Muscle of leg (tissue), 3 donors: ENCODE measurements at regions not wholly inside any gene's neighbourhood (a gene's known extent, or its start where the extent isn't known, plus 50 kb on each side); places are given as distances from the start of the nearest gene placed in this dataset.

ENCODE experiments used
- DNase-seq: peaks from one replicate; pipeline ENCODE4 v3.0.0; 2013
- H3K27ac ChIP-seq: one replicate; pipeline ENCODE4 v1.5.1; 2013; ENCODE audit warnings: mild to moderate bottlenecking, low read length, control low read depth
- H3K27me3 ChIP-seq: one replicate; pipeline ENCODE4 v1.6.1; 2013; ENCODE audit warnings: low read length; ENCODE audit not compliant: control insufficient read depth, insufficient read depth
- H3K36me3 ChIP-seq: one replicate; pipeline ENCODE4 v1.6.1; 2013; ENCODE audit warnings: low read length; ENCODE audit not compliant: control insufficient read depth, insufficient read depth
- H3K4me1 ChIP-seq: one replicate; pipeline ENCODE4 v1.6.1; 2013; ENCODE audit warnings: low read length; ENCODE audit not compliant: control insufficient read depth, insufficient read depth
- H3K4me3 ChIP-seq: one replicate; pipeline ENCODE4 v1.5.1; 2013; ENCODE audit warnings: low read length, control low read depth
- H3K9me3 ChIP-seq: replicated peaks from 2 replicates; pipeline ENCODE4 v1.6.1; 2013; ENCODE audit warnings: low read depth, low read length; ENCODE audit not compliant: control insufficient read depth
- WGBS: methylation state at CpG from one replicate; pipeline ENCODE4 v1.1.5; 2013; ENCODE audit warnings: missing lambda C conversion rate; ENCODE audit not compliant: insufficient coverage; 5-methylcytosine and 5-hydroxymethylcytosine counted together

DNA sequence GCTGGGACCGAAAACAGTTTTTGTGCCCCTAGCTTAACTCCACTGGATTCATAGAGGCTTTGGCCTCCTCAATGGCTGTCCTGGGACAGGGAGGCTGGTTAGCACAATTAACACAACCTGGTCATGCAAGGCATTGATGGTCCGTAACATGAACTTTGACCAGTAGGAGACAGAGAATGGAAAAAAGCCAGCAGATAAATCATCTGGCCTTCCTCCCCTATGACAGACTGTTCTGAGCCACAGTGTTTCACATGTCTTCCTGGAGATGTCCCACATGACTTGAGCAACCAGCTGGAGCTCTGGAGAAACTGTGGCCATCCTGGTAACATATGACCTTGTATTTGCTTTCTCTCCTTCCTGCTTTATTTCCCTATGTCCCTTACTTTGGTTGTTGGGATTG, 244.2 kb downstream of the UQCRFS1 start:
- Histone ChIP-seq H3K36me3 (no peaks in the 10 kb centered on the region), H3K27me3 (no peaks in the 10 kb centered on the region), H3K9me3 (no peaks in the 10 kb centered on the region), H3K4me1 (peaks cover 3% of the 10 kb centered on the region), H3K4me3 (no peak overlapping the region), H3K27ac (no peak overlapping the region)
- WGBS: 95% methylated on average over 2 of the region's 2 CpGs
- no peak for DNase-seq

DNA sequence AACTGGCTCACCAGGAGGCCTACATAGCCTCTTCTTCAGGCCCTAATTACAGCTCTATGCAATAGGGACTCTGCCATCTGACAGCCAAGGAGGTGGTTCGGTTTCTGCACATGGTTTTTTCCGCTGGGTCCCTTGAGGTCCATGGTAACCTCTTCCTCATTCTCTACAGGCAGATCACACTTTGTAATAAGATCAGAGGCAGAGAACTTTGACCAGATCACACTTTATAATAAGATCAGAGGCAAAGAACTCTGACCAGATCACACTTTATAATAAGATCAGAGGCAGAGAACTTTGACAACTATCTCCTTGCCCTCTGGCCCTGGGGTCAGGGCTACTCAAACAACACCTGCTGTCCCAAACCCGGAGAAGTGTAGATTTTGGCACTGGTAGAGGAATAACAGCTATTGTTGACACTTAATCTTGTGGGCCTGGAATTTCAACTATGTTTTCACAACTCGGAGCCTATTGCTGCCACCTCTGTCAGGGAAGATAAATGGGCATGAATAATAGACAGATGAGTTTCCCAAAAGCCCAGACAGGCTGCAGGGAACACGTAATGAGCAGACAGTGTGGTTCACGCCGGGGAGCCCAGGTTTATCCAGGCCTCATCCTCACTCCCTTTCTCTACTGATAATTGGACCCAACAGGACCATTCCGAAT, 246.1 kb downstream of the UQCRFS1 start:
- H3K27me3 ChIP-seq: no peaks in the 10 kb centered on the region
- H3K4me1 ChIP-seq: peaks cover 3% of the 10 kb centered on the region
- H3K27ac ChIP-seq: no peak overlapping the region
- H3K4me3 ChIP-seq: no peak overlapping the region
- no peak for DNase-seq
- WGBS: 43% methylated on average over 1 of the region's 8 CpGs
- no peaks in the 10 kb centered on the region for H3K9me3 ChIP-seq
- H3K36me3 ChIP-seq: no peaks in the 10 kb centered on the region

DNA sequence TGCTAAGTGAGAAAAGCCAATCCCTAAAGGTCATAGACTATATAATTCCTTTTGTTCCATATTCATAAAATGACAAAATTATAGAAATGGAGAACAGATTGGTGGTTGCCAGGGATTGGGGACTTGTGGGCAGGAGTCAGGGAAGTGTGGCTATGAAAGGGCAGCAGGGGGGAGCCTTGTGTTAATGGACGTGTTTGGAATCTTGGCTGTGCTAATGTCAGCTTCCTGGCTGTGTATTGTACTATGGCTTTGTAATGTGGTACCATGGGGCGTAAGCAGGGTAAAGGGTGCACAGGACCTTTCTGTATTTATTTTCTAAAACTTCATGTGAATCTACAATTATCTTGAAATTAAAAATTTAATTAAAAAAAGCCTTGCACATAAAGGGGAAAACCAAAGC, 248.5 kb downstream of the UQCRFS1 start:
- no peaks in the 10 kb centered on the region for H3K36me3 ChIP-seq
- no CpG with 5 or more reads among the region's 2 CpGs for WGBS

DNA sequence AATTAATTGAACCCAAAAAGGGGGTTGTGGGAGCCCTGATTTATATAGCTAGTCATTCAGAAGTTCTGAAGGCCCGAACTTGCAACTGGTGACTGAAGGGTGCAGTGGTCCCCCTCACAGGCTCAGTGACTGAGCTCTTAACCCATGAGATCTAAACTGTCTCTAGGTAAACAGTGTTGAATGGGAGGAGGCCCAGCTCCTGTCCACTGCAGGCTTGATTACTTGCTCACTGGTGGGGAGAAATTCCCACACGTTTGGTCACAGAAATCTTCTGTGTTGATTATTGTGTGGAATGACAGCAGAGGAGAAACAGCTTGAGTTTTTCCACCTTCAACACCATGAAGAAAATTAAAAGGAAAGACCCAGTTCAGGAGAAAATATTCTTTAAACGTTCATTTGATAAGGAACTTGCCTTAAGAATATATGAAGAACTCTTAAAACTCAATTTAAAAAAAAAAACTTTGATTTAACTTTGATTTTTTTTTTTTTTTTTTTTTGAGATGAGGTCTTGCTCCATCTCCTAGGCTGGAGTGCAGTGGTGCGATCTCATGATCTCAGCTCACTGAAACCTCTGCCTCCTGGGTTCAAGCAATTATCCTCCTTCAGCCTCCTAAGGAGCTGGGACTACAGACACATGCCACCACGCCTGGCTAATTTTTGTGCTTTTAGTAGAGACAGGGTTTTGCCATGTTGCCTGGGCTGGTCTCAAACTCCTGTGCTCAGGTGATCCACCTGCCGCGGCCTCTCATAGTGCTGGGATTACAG, 249.3 kb downstream of the UQCRFS1 start:
- no peak for DNase-seq
- no peak overlapping the region for H3K4me3 ChIP-seq
- no peaks in the 10 kb centered on the region for H3K36me3 ChIP-seq
- H3K27ac ChIP-seq: no peak overlapping the region
- H3K27me3 ChIP-seq: no peaks in the 10 kb centered on the region
- no peaks in the 10 kb centered on the region for H3K4me1 ChIP-seq
- WGBS: no CpG with 5 or more reads among the region's 7 CpGs
- H3K9me3 ChIP-seq: no peaks in the 10 kb centered on the region

More for the DNA sequence above, 248.5 kb downstream of the UQCRFS1 start:
- no peak for DNase-seq
- Histone ChIP-seq H3K27me3 (no peaks in the 10 kb centered on the region), H3K4me3 (no peak overlapping the region), H3K9me3 (no peaks in the 10 kb centered on the region), H3K27ac (no peak overlapping the region), H3K4me1 (no peaks in the 10 kb centered on the region)

DNA sequence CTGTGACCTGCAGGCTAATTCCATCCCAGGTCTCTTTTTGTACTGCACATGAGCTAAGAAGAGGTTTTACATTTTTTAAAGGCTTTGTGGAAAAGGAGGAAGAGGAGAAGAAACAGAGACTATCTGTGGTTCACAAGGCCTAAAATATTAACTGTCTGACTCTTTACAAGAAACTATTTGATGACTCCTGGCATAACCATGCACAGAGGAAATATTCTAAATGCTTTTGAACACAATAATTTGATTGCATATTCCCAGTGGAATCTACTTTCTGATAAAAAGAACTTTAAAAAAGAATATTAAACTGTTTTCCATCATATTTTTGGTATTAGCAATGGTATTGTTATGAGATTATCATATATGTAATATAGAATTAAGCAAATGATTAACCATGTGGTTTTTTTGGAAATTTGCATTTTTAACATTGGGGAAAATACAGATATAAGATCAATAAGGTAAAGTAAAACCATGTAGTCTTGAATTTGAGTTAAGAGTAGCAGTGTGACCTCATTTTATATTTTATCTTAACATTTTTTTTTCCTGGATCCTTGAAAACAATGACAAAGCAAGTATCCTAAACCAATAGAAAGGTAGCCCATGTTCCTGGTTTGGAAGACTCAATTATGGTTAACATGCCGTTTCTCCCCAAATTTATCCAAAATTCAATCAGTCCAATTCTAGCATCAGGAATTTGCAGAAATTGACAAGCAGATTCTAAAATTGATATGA, 251.0 kb downstream of the UQCRFS1 start:
- Histone ChIP-seq H3K36me3 (no peaks in the 10 kb centered on the region), H3K27me3 (no peaks in the 10 kb centered on the region), H3K4me3 (no peak overlapping the region), H3K27ac (no peak overlapping the region), H3K4me1 (no peaks in the 10 kb centered on the region), H3K9me3 (no peaks in the 10 kb centered on the region)
- whole genome bisulfite sequencing: no CpG with 5 or more reads among the region's 1 CpG
- no peak for DNase-seq

DNA sequence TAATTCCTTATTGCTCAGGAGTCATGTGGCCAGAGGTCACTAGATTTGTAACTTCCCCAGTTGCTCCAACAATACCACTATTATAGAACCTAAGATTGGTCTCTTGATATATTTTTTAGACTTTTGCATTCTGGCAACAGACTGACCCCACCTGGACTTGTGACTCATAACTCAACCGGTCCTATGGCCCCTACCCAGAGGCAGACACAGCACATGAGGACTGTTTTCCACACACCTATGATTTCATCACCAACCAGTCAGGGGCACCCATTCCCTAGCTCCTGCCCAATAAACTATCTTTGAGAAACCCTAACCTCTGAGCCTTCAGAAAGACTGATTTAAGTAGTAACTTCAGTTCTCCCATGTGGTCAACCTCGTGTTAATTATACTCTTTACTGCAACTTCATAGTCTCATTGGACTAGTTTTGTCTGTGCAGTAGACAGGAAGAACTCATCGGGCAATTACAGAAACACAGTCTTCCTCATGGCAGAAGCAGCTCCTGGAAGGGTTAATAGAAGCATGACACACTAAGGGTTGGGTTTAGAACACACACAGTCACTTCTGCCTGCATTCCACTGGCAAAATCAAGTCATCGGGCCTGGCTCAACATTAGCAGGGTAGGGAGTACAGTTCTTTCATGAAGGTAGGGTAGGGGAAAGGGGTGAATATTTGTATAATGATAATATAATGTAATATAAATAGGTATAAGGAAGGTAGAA, 251.8 kb downstream of the UQCRFS1 start:
- H3K4me1 ChIP-seq: no peaks in the 10 kb centered on the region
- H3K9me3 ChIP-seq: no peaks in the 10 kb centered on the region
- no peaks in the 10 kb centered on the region for H3K27me3 ChIP-seq
- no peak overlapping the region for H3K4me3 ChIP-seq
- H3K36me3 ChIP-seq: no peaks in the 10 kb centered on the region
- 67% methylated on average over 1 of the region's 4 CpGs for WGBS
- no peak for DNase-seq
- H3K27ac ChIP-seq: no peak overlapping the region

DNA sequence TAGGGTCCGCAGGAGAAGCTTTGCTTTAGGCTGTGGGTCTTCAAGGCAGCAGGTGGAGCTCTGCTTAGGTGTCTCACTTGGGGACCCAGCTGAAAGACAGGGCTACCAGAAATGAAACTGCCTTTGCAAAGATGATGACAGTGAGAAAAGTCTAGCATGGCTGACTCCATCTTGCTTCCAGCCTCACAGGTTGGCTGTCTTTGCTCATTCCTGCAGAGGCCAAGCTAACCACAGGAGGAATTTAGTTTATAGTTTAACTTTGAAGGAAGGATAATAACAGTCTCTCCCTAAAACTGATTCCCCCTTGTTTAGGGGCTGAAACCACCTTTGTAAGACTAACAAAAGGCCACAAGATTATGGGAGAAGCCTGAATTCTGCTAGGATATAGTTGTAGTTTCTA, 252.4 kb downstream of the UQCRFS1 start:
- H3K9me3 ChIP-seq: no peaks in the 10 kb centered on the region
- WGBS: 89% methylated on average over 1 of the region's 1 CpG
- no peaks in the 10 kb centered on the region for H3K4me1 ChIP-seq
- no peak for DNase-seq
- no peaks in the 10 kb centered on the region for H3K27me3 ChIP-seq
- H3K27ac ChIP-seq: no peak overlapping the region
- no peak overlapping the region for H3K4me3 ChIP-seq
- no peaks in the 10 kb centered on the region for H3K36me3 ChIP-seq

DNA sequence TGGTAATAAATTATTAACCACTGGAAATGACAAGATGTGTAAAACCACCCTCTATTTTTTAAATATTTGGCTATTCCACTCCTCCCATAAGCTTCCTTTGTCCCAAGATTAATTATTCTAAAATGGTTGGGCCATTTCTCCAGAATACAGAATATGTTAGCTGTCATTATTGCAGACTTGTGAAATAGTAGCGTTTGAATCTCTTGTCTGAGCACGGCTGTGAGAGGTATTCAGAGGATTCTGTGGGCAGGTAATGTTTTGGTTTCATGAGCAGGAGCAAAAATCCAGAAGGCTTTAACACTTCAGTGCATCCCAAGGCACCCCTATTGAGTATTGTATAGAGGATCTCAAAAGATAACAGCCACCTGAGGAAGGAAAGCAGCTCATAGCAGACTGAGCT, 256.0 kb downstream of the UQCRFS1 start:
- no peak overlapping the region for H3K4me3 ChIP-seq
- no peaks in the 10 kb centered on the region for H3K9me3 ChIP-seq
- no peaks in the 10 kb centered on the region for H3K27me3 ChIP-seq
- H3K27ac ChIP-seq: no peak overlapping the region
- DNase-seq: no peak
- no peaks in the 10 kb centered on the region for H3K36me3 ChIP-seq
- whole genome bisulfite sequencing: no CpG with 5 or more reads among the region's 2 CpGs
- no peaks in the 10 kb centered on the region for H3K4me1 ChIP-seq

DNA sequence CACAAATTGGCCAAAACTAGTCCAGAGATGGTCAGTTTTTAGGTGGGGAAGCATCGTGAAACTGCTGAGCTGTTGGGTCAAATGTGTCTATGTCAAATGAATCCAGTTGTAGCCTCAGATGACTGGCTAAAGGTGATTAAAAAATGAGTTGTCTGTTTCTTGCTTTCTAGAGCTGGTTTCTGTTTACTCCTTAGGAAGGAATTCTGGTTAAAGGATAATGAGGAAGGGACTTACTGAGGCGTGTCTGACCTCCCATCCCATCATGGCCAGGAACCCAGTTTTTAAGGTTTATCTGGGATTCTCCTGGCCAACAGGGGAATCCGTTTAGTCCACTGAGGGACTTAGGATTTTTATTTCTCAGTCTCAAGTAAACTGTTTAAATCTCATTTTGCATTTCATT, 256.5 kb downstream of the UQCRFS1 start:
- Histone ChIP-seq H3K4me1 (no peaks in the 10 kb centered on the region), H3K27ac (no peak overlapping the region), H3K4me3 (no peak overlapping the region), H3K36me3 (no peaks in the 10 kb centered on the region), H3K27me3 (no peaks in the 10 kb centered on the region), H3K9me3 (no peaks in the 10 kb centered on the region)
- no peak for DNase-seq
- no CpG with 5 or more reads among the region's 3 CpGs for WGBS

DNA sequence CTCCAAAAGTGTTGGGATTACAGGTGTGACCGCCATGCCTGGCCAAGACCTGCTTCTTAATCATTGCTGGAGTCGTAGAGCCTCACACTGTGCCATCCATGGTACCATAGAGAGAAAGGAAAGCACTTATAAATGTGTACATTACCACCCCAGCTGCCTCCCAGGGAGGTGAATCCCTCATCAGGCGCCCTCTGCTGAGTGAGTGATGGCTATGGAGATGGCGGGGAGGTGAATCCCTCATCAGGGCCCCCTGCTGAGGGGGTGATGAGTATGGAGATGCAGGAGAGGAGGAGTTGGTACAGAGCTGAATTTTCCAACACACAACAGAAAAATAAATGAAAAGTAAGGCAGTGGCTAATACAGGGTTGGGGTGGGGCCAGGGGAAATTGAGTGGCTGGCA, 263.4 kb downstream of the UQCRFS1 start:
- DNase-seq: no peak
- no peaks in the 10 kb centered on the region for H3K9me3 ChIP-seq
- no peaks in the 10 kb centered on the region for H3K27me3 ChIP-seq
- H3K4me1 ChIP-seq: no peaks in the 10 kb centered on the region
- H3K27ac ChIP-seq: no peak overlapping the region
- no peaks in the 10 kb centered on the region for H3K36me3 ChIP-seq
- no peak overlapping the region for H3K4me3 ChIP-seq
- 50% methylated on average over 1 of the region's 4 CpGs for WGBS
